22Rv1 (cell line): ENCODE measurements at regions not wholly inside any gene's neighbourhood (a gene's known extent, or its start where the extent isn't known, plus 50 kb on each side); places are given as distances from the start of the nearest gene placed in this dataset.

Source experiments
- ZFX ChIP-seq: fragments of 450-650 bp; IDR thresholded peaks from 2 replicates; pipeline ENCODE4 v1.6.1; 2017; ENCODE audit warnings: antibody characterized with exemption, borderline replicate concordance
- TF ChIP-seq, protein P1 (sequence below): fragments of 450-650 bp; IDR thresholded peaks from 2 replicates; pipeline ENCODE4 v1.5.1; 2017; ENCODE audit warnings: mild to moderate bottlenecking

DNA sequence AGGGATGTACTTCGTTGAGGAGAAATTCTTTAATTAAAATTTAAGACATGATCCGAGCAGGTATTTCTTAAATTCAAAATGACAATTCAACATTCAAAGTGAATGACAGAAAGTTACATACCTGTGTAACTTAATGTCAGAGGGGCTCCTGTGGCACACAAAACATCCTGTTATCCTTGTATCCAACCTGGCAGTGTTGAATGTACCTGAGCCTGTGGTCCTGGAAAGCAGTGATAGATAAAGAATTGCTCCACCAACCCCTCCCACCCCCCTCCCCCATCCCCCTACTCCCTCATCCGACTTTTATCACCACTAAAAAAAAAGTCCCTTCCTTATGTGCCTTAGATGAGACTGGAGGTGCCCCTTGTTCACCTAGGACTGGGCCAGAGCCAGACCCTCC is 119.4 kb upstream of the ADCY1 start:
- TF ChIP-seq, protein P1, sequence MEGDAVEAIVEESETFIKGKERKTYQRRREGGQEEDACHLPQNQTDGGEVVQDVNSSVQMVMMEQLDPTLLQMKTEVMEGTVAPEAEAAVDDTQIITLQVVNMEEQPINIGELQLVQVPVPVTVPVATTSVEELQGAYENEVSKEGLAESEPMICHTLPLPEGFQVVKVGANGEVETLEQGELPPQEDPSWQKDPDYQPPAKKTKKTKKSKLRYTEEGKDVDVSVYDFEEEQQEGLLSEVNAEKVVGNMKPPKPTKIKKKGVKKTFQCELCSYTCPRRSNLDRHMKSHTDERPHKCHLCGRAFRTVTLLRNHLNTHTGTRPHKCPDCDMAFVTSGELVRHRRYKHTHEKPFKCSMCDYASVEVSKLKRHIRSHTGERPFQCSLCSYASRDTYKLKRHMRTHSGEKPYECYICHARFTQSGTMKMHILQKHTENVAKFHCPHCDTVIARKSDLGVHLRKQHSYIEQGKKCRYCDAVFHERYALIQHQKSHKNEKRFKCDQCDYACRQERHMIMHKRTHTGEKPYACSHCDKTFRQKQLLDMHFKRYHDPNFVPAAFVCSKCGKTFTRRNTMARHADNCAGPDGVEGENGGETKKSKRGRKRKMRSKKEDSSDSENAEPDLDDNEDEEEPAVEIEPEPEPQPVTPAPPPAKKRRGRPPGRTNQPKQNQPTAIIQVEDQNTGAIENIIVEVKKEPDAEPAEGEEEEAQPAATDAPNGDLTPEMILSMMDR: no peak
- TF ChIP-seq ZFX: no peak
